Neural crest cell (in vitro differentiated cells): ENCODE measurements at regions not wholly inside any gene's neighbourhood (a gene's known extent, or its start where the extent isn't known, plus 50 kb on each side); places are given as distances from the start of the nearest gene placed in this dataset.
"Not testable (repeated sequence)": the region's sequence is repeated elsewhere in the genome, so short reads cannot be mapped to it uniquely, and the experiment has no call there.

Experiments used
- DNase-seq: peaks from one replicate; pipeline ENCODE4 v3.0.0; 2021; ENCODE audit warnings: low read depth, mixed read lengths, low spot score
- H3K27ac Mint-ChIP-seq: one replicate; pipeline ENCODE4 v1.8.0; 2021; ENCODE audit warnings: mild to moderate bottlenecking, mixed read lengths; ENCODE audit not compliant: unreplicated experiment
- H3K27me3 Mint-ChIP-seq: 2 replicates; pipeline ENCODE4 v1.8.0; 2021; ENCODE audit warnings: low read depth, mild to moderate bottlenecking, mixed read lengths
- H3K36me3 Mint-ChIP-seq: 2 replicates; pipeline ENCODE4 v1.8.0; 2021; ENCODE audit warnings: low read depth, mild to moderate bottlenecking, mixed read lengths
- H3K4me1 Mint-ChIP-seq: 2 replicates; pipeline ENCODE4 v1.8.0; 2021; ENCODE audit warnings: mixed read lengths
- H3K4me3 Mint-ChIP-seq: one replicate; pipeline ENCODE4 v1.8.0; 2021; ENCODE audit warnings: mild to moderate bottlenecking, mixed read lengths
- H3K9me3 Mint-ChIP-seq: 2 replicates; pipeline ENCODE4 v1.8.0; 2021; ENCODE audit warnings: mixed read lengths
- CTCF ChIP-seq: fragments of 200-600 bp; sonication (generic); conservative IDR thresholded peaks from 2 replicates; pipeline ENCODE4 v1.5.0; 2021; ENCODE audit warnings: antibody characterized with exemption, mild to moderate bottlenecking

DNA sequence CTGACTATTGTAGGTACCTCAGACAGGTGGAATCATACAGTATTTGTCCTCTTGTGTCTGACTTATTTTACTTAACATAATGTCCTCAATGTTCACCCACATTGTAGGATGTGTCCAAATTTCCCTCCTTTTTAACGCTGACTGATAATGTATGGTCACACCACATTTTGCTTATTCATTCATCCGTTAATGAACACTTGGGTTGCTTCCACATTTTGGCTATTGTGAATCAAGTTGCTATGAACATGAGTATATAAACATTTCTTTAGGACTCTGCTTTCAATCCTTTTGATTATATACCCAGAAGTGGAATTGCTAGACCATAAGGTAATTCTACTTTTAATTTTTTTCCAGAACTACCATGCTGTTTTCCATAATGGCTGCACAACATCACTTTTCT is 87.0 kb upstream of the NDP start:
- peaks cover 4% of the 10 kb centered on the region for H3K4me1 Mint-ChIP-seq
- no peak overlapping the region for H3K4me3 Mint-ChIP-seq
- TF ChIP-seq CTCF = no peak
- H3K36me3 Mint-ChIP-seq = peaks cover 3% of the 10 kb centered on the region
- no peaks in the 10 kb centered on the region for H3K27me3 Mint-ChIP-seq
- peaks cover 12% of the 10 kb centered on the region for H3K9me3 Mint-ChIP-seq
- no peak overlapping the region for H3K27ac Mint-ChIP-seq
- DNase-seq = no peak

DNA sequence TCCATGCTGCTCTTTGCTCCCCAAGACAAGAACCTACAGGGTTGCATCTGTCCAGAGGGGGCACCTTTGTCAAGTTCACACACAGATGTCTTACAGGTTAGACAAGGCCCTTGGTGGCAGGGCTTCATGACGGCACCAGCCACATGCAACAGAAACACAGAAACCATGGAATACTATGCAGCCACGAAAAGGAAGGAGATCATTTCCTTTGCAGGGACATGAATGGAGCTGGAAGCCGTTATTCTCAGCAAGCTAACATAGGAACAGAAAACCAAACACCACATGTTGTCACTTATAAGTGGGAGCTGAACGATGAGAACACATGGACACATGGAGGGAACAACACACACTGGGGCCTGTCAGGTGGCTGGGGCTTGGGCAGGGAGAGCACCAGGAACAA is 85.1 kb upstream of the NDP start:
- Mint-ChIP-seq H3K27ac (no peak overlapping the region), H3K9me3 (peaks cover 12% of the 10 kb centered on the region), H3K4me1 (peaks cover 4% of the 10 kb centered on the region), H3K36me3 (peaks cover 3% of the 10 kb centered on the region), H3K4me3 (no peak overlapping the region), H3K27me3 (no peaks in the 10 kb centered on the region)
- DNase-seq = no peak
- no peak for TF ChIP-seq CTCF

- Mint-ChIP-seq H3K27ac (no peak overlapping the region), H3K36me3 (peaks cover 3% of the 10 kb centered on the region), H3K4me3 (no peak overlapping the region), H3K9me3 (peaks cover 9% of the 10 kb centered on the region), H3K27me3 (no peaks in the 10 kb centered on the region), H3K4me1 (peaks cover 4% of the 10 kb centered on the region)
- TF ChIP-seq CTCF = no peak
- DNase-seq = no peak
Measured at GRCh38 chrX:44055638-44056037, 82.4 kb upstream of the NDP start.

DNA sequence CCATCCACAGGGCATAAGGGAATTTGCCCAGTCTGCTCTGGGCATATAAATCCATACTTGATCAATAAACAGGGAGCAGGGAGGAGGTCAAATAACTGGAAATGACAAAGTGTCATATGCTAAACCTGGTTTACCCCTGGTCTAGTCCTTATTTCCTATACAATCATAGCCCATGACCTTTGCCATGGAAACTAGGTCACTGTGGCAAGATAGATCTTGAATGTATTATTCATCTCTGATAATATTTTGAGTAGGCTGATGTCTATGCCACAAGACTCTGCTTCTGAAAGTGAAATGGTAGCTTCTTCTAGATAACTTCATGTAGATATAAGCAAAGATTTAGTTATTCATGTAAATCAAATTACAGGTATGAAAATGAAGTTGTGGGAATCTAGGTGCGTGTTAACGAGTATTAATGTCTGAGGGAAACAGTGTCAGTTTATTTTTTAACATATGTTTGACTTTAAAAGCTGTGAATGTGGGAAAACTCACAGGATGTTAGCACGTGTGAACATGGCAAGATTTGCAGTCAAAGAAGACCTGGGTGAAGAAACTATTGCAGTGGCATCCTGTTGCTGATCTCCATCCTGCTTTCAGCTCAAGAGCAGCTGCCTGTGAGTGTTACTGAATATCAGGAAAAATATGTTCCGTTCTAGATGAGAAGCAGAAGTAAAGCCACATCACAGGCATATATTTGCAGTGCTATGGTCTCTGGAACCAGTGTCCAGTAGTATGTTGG is 81.8 kb upstream of the NDP start:
- peaks cover 4% of the 10 kb centered on the region for H3K4me1 Mint-ChIP-seq
- H3K36me3 Mint-ChIP-seq = peaks cover 3% of the 10 kb centered on the region
- no peak overlapping the region for H3K27ac Mint-ChIP-seq
- H3K27me3 Mint-ChIP-seq = no peaks in the 10 kb centered on the region
- H3K9me3 Mint-ChIP-seq = peaks cover 6% of the 10 kb centered on the region
- no peak for DNase-seq
- TF ChIP-seq CTCF = no peak
- no peak overlapping the region for H3K4me3 Mint-ChIP-seq

GRCh38 chrX:44045106-44045505 is 71.9 kb upstream of the NDP start:
- not testable (repeated sequence) for H3K27me3 Mint-ChIP-seq, H3K27ac Mint-ChIP-seq, H3K36me3 Mint-ChIP-seq, H3K4me3 Mint-ChIP-seq, DNase-seq, H3K4me1 Mint-ChIP-seq
- H3K9me3 Mint-ChIP-seq = peaks cover 12% of the 10 kb centered on the region

GRCh38 chrX:44043496-44043895 is 70.3 kb upstream of the NDP start:
- no peak overlapping the region for H3K27ac Mint-ChIP-seq
- H3K4me3 Mint-ChIP-seq = no peak overlapping the region
- no peak for DNase-seq
- no peaks in the 10 kb centered on the region for H3K4me1 Mint-ChIP-seq
- TF ChIP-seq CTCF = no peak
- H3K9me3 Mint-ChIP-seq = peaks cover 15% of the 10 kb centered on the region
- H3K36me3 Mint-ChIP-seq = no peaks in the 10 kb centered on the region
- no peaks in the 10 kb centered on the region for H3K27me3 Mint-ChIP-seq
